HUES6 (cell line): ENCODE measurements at regions not wholly inside any gene's neighbourhood (a gene's known extent, or its start where the extent isn't known, plus 50 kb on each side); places are given as distances from the start of the nearest gene placed in this dataset.
"Not testable (repeated sequence)": the region's sequence is repeated elsewhere in the genome, so short reads cannot be mapped to it uniquely, and the experiment has no call there.

Experiments used
- H3K27ac ChIP-seq: 2 replicates; pipeline ENCODE4 v1.7.0; 2013; ENCODE audit warnings: low read depth, mild to moderate bottlenecking, low read length, inconsistent platforms
- H3K27me3 ChIP-seq: 2 replicates; pipeline ENCODE4 v1.6.1; 2013; ENCODE audit warnings: low read length; ENCODE audit not compliant: control insufficient read depth, insufficient read depth
- H3K36me3 ChIP-seq: 2 replicates; pipeline ENCODE4 v1.6.1; 2013; ENCODE audit warnings: low read length; ENCODE audit not compliant: control insufficient read depth, insufficient read depth
- H3K4me1 ChIP-seq: 2 replicates; pipeline ENCODE4 v1.6.1; 2013; ENCODE audit warnings: low read length; ENCODE audit not compliant: control insufficient read depth, insufficient read depth
- H3K4me3 ChIP-seq: 2 replicates; pipeline ENCODE4 v1.5.1; 2013; ENCODE audit warnings: low read depth, low read length
- H3K9ac ChIP-seq: one replicate; pipeline ENCODE4 v1.6.1; 2013; ENCODE audit warnings: mild to moderate bottlenecking, low read length
- H3K9me3 ChIP-seq: 2 replicates; pipeline ENCODE4 v1.6.1; 2013; ENCODE audit warnings: low read depth, low read length; ENCODE audit not compliant: control insufficient read depth, insufficient read depth

GRCh38 chr3:28606283-28606682, 257.7 kb upstream of the AZI2 start:
- Histone ChIP-seq H3K27me3 (no peaks in the 10 kb centered on the region), H3K27ac (no peak overlapping the region), H3K4me1 (peaks cover 12% of the 10 kb centered on the region; the same call in 1 of the 2 replicates), H3K36me3 (no peaks in the 10 kb centered on the region), H3K4me3 (no peak overlapping the region), H3K9me3 (no peaks in the 10 kb centered on the region), H3K9ac (no peak overlapping the region)

GRCh38 chr3:28612232-28612631, 263.6 kb upstream of the AZI2 start:
- Histone ChIP-seq H3K4me1 (peaks cover 16% of the 10 kb centered on the region; the same call in 1 of the 2 replicates), H3K27ac (no peak overlapping the region), H3K36me3 (no peaks in the 10 kb centered on the region), H3K27me3 (no peaks in the 10 kb centered on the region), H3K4me3 (no peak overlapping the region), H3K9me3 (no peaks in the 10 kb centered on the region), H3K9ac (no peak overlapping the region)

- no peaks in the 10 kb centered on the region for H3K36me3 ChIP-seq
- H3K27me3 ChIP-seq = no peaks in the 10 kb centered on the region
- H3K9ac ChIP-seq = no peak overlapping the region
- no peak overlapping the region for H3K27ac ChIP-seq
- peaks cover 16% of the 10 kb centered on the region; the same call in 1 of the 2 replicates for H3K4me1 ChIP-seq
- no peaks in the 10 kb centered on the region for H3K9me3 ChIP-seq
- H3K4me3 ChIP-seq = no peak overlapping the region
Measured at GRCh38 chr3:28613511-28614106, 265.0 kb upstream of the AZI2 start.

- H3K4me3 ChIP-seq = no peak overlapping the region
- no peaks in the 10 kb centered on the region for H3K9me3 ChIP-seq
- no peaks in the 10 kb centered on the region for H3K27me3 ChIP-seq
- peaks cover 16% of the 10 kb centered on the region; the same call in 1 of the 2 replicates for H3K4me1 ChIP-seq
- H3K27ac ChIP-seq = no peak overlapping the region
- no peaks in the 10 kb centered on the region for H3K36me3 ChIP-seq
- no peak overlapping the region for H3K9ac ChIP-seq
Measured at GRCh38 chr3:28615071-28615470, 266.4 kb upstream of the AZI2 start.

DNA sequence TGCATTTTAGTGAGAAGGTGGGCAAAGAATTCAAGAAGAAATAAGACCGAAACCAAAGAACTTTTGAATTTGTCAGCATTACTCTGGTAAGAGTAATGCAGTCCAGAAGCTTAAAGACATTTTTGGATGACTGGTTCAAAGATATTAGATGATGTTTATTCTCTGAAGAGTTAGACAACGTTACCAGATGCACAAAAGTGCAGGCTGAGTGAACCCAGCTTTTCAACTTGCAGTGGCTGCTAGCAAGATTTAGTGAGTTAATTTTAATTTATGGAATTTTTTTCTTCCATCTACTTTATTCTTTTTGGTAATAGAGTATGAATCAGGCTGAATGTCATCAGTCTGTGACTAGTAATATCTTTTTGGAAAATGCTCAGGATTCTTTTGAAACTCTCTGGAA, 267.3 kb upstream of the AZI2 start:
- no peak overlapping the region for H3K4me3 ChIP-seq
- no peaks in the 10 kb centered on the region for H3K9me3 ChIP-seq
- H3K27ac ChIP-seq = no peak overlapping the region
- peaks cover 16% of the 10 kb centered on the region; the same call in 1 of the 2 replicates for H3K4me1 ChIP-seq
- no peak overlapping the region for H3K9ac ChIP-seq
- no peaks in the 10 kb centered on the region for H3K27me3 ChIP-seq
- H3K36me3 ChIP-seq = no peaks in the 10 kb centered on the region

GRCh38 chr3:28617821-28618220, 269.2 kb upstream of the AZI2 start:
- Histone ChIP-seq H3K9ac (no peak overlapping the region), H3K4me3 (no peak overlapping the region), H3K36me3 (no peaks in the 10 kb centered on the region), H3K27me3 (no peaks in the 10 kb centered on the region), H3K9me3 (no peaks in the 10 kb centered on the region), H3K27ac (no peak overlapping the region), H3K4me1 (no peaks in the 10 kb centered on the region)

- Histone ChIP-seq H3K4me3 (no peak overlapping the region), H3K27me3 (no peaks in the 10 kb centered on the region), H3K4me1 (no peaks in the 10 kb centered on the region), H3K27ac (no peak overlapping the region), H3K9me3 (no peaks in the 10 kb centered on the region), H3K9ac (no peak overlapping the region), H3K36me3 (no peaks in the 10 kb centered on the region)
Measured at GRCh38 chr3:28623106-28623505, 274.5 kb upstream of the AZI2 start.

- Histone ChIP-seq H3K4me1 (no peaks in the 10 kb centered on the region), H3K4me3 (no peak overlapping the region), H3K9ac (no peak overlapping the region), H3K9me3 (no peaks in the 10 kb centered on the region), H3K27ac (no peak overlapping the region), H3K36me3 (no peaks in the 10 kb centered on the region), H3K27me3 (no peaks in the 10 kb centered on the region)
Measured at GRCh38 chr3:28624084-28624483, 275.5 kb upstream of the AZI2 start.

- not testable (repeated sequence) for H3K4me1 ChIP-seq, H3K36me3 ChIP-seq, H3K4me3 ChIP-seq, H3K27me3 ChIP-seq, H3K9me3 ChIP-seq, H3K27ac ChIP-seq, H3K9ac ChIP-seq
Measured at GRCh38 chr3:28627843-28628242, 279.2 kb upstream of the AZI2 start.

- no peaks in the 10 kb centered on the region for H3K36me3 ChIP-seq
- H3K4me3 ChIP-seq = no peak overlapping the region
- no peaks in the 10 kb centered on the region for H3K9me3 ChIP-seq
- H3K4me1 ChIP-seq = no peaks in the 10 kb centered on the region
- no peak overlapping the region for H3K9ac ChIP-seq
- no peaks in the 10 kb centered on the region for H3K27me3 ChIP-seq
- H3K27ac ChIP-seq = no peak overlapping the region
Measured at GRCh38 chr3:28634019-28634418, 285.4 kb upstream of the AZI2 start.

GRCh38 chr3:28637742-28638141, 289.1 kb upstream of the AZI2 start:
- no peak overlapping the region for H3K27ac ChIP-seq

GRCh38 chr3:28645149-28645548, 296.5 kb upstream of the AZI2 start:
- H3K4me3 ChIP-seq = no peak overlapping the region
- H3K27ac ChIP-seq = no peak overlapping the region
- H3K27me3 ChIP-seq = no peaks in the 10 kb centered on the region
- no peaks in the 10 kb centered on the region for H3K9me3 ChIP-seq
- H3K36me3 ChIP-seq = no peaks in the 10 kb centered on the region
- H3K9ac ChIP-seq = no peak overlapping the region
- no peaks in the 10 kb centered on the region for H3K4me1 ChIP-seq

More at GRCh38 chr3:28637742-28638141, 289.1 kb upstream of the AZI2 start:
- no peak overlapping the region for H3K9ac ChIP-seq
- H3K27me3 ChIP-seq = no peaks in the 10 kb centered on the region
- no peaks in the 10 kb centered on the region for H3K4me1 ChIP-seq
- no peaks in the 10 kb centered on the region for H3K36me3 ChIP-seq
- no peaks in the 10 kb centered on the region for H3K9me3 ChIP-seq
- H3K4me3 ChIP-seq = no peak overlapping the region
